ENCODE measurements at regions not wholly inside any gene's neighbourhood (a gene's known extent, or its start where the extent isn't known, plus 50 kb on each side); places are given as distances from the start of the nearest gene placed in this dataset.
A peak's percentile ranks its signal among the peaks of the same experiment; 100 is the strongest.

GRCh38 chr2:11983401-11983800 is 237.0 kb downstream of the LPIN1 start:
- Histone ChIP-seq H3K4me1 (ENCODE audit: control insufficient read depth in 2 of 2, insufficient read depth in 2 of 2, low read length in 2 of 2) (no peaks in the 10 kb centered on the region), H3K27ac (ENCODE audit: low read depth, low read length) (no peak overlapping the region), H3K27me3 (ENCODE audit: control insufficient read depth in 2 of 2, insufficient read depth in 2 of 2, low read length in 2 of 2) (peaks cover 0 to 4% of the 10 kb centered on the region in 2 donors), H3K4me3 (ENCODE audit: low read length) (no peak overlapping the region), H3K36me3 (ENCODE audit: control insufficient read depth in 2 of 3, insufficient read depth in 3 of 3, low read length in 3 of 3) (no peaks in the 10 kb centered on the region), H3K9me3 (ENCODE audit: control insufficient read depth in 2 of 3, low read length in 3 of 3) (no peaks in the 10 kb centered on the region)
- Mint-ChIP-seq H3K9me3 (peaks cover 0 to 12% (median 0%) of the 10 kb centered on the region in 11 donors), H3K4me3 (no peak overlapping the region), H3K27me3 (peaks cover 0 to 16% (median 0%) of the 10 kb centered on the region in 5 donors), H3K27ac (peak overlapping the region in 3 of 9 donors; percentile 20 to 52 (median 50)), H3K4me1 (peaks cover 0 to 16% (median 0%) of the 10 kb centered on the region in 7 donors), H3K36me3 (peaks cover 0 to 3% (median 0%) of the 10 kb centered on the region in 5 donors)
- POLR2A ChIA-PET: no interaction called here
- intact Hi-C loops (cut with micrococcal nuclease): no loop called here
- CTCF ChIA-PET: no interaction called here
- no peak for DNase-seq
- no peak for ATAC-seq

GRCh38 chr2:11983870-11984269 is 237.4 kb downstream of the LPIN1 start:
- H3K27me3 ChIP-seq (ENCODE audit: control insufficient read depth in 2 of 2, insufficient read depth in 2 of 2, low read length in 2 of 2): peaks cover 0 to 4% of the 10 kb centered on the region in 2 donors
- Mint-ChIP-seq H3K4me3 (no peak overlapping the region), H3K9me3 (peaks cover 0 to 12% (median 0%) of the 10 kb centered on the region in 11 donors), H3K27me3 (peaks cover 0 to 16% (median 0%) of the 10 kb centered on the region in 5 donors), H3K27ac (peak overlapping the region in 1 of 9 donors; percentile 2), H3K36me3 (peaks cover 0 to 3% (median 0%) of the 10 kb centered on the region in 5 donors), H3K4me1 (peaks cover 0 to 16% (median 0%) of the 10 kb centered on the region in 7 donors)
- no peak overlapping the region for H3K27ac ChIP-seq (ENCODE audit: low read depth, low read length)
- H3K4me1 ChIP-seq (ENCODE audit: control insufficient read depth in 2 of 2, insufficient read depth in 2 of 2, low read length in 2 of 2): no peaks in the 10 kb centered on the region
- DNase-seq (no peak), ATAC-seq (no peak)
- intact Hi-C loops (cut with micrococcal nuclease): no loop called here
- H3K4me3 ChIP-seq (ENCODE audit: low read length): no peak overlapping the region
- no peaks in the 10 kb centered on the region for H3K9me3 ChIP-seq (ENCODE audit: control insufficient read depth in 2 of 3, low read length in 3 of 3)
- no peaks in the 10 kb centered on the region for H3K36me3 ChIP-seq (ENCODE audit: control insufficient read depth in 2 of 3, insufficient read depth in 3 of 3, low read length in 3 of 3)
- CTCF ChIA-PET: no interaction called here
- POLR2A ChIA-PET: no interaction called here

GRCh38 chr2:11984316-11985158 is 238.1 kb downstream of the LPIN1 start:
- intact Hi-C loops (cut with micrococcal nuclease): no loop called here
- DNase-seq: no peak
- H3K27me3 Mint-ChIP-seq: peaks cover 0 to 16% (median 0%) of the 10 kb centered on the region in 5 donors
- H3K4me1 Mint-ChIP-seq: peaks cover 0 to 16% (median 0%) of the 10 kb centered on the region in 7 donors
- CTCF ChIA-PET: no interaction called here
- peaks cover 0 to 2% (median 0%) of the 10 kb centered on the region in 5 donors for H3K36me3 Mint-ChIP-seq
- H3K9me3 Mint-ChIP-seq: peaks cover 0 to 12% (median 0%) of the 10 kb centered on the region in 11 donors
- peak overlapping the region in 3 of 9 donors; percentile 4 to 18 (median 7) for H3K27ac Mint-ChIP-seq
- no peak overlapping the region for H3K4me3 Mint-ChIP-seq
- POLR2A ChIA-PET: no interaction called here
- H3K27ac ChIP-seq (ENCODE audit: low read depth, low read length): no peak overlapping the region
- H3K36me3 ChIP-seq (ENCODE audit: control insufficient read depth in 2 of 3, insufficient read depth in 3 of 3, low read length in 3 of 3): no peaks in the 10 kb centered on the region
- H3K9me3 ChIP-seq (ENCODE audit: control insufficient read depth in 2 of 3, low read length in 3 of 3): no peaks in the 10 kb centered on the region
- peaks cover 0 to 4% of the 10 kb centered on the region in 2 donors for H3K27me3 ChIP-seq (ENCODE audit: control insufficient read depth in 2 of 2, insufficient read depth in 2 of 2, low read length in 2 of 2)
- H3K4me3 ChIP-seq (ENCODE audit: low read length): no peak overlapping the region
- ATAC-seq: no peak
- H3K4me1 ChIP-seq (ENCODE audit: control insufficient read depth in 2 of 2, insufficient read depth in 2 of 2, low read length in 2 of 2): no peaks in the 10 kb centered on the region

GRCh38 chr2:11985817-11986566 is 239.6 kb downstream of the LPIN1 start:
- peaks cover 0 to 16% (median 0%) of the 10 kb centered on the region in 7 donors for H3K4me1 Mint-ChIP-seq
- H3K27ac ChIP-seq (ENCODE audit: low read depth, low read length): no peak overlapping the region
- no peaks in the 10 kb centered on the region for H3K36me3 Mint-ChIP-seq
- H3K27ac Mint-ChIP-seq: no peak overlapping the region
- H3K4me3 Mint-ChIP-seq: no peak overlapping the region
- peaks cover 0 to 12% (median 0%) of the 10 kb centered on the region in 11 donors for H3K9me3 Mint-ChIP-seq
- no peak overlapping the region for H3K4me3 ChIP-seq (ENCODE audit: low read length)
- H3K27me3 Mint-ChIP-seq: peaks cover 0 to 16% (median 0%) of the 10 kb centered on the region in 5 donors
- POLR2A ChIA-PET: no interaction called here
- peaks cover 0 to 4% of the 10 kb centered on the region in 2 donors for H3K27me3 ChIP-seq (ENCODE audit: control insufficient read depth in 2 of 2, insufficient read depth in 2 of 2, low read length in 2 of 2)
- H3K4me1 ChIP-seq (ENCODE audit: control insufficient read depth in 2 of 2, insufficient read depth in 2 of 2, low read length in 2 of 2): no peaks in the 10 kb centered on the region
- ATAC-seq (no peak), DNase-seq (no peak)
- no peaks in the 10 kb centered on the region for H3K36me3 ChIP-seq (ENCODE audit: control insufficient read depth in 2 of 3, insufficient read depth in 3 of 3, low read length in 3 of 3)
- CTCF ChIA-PET: no interaction called here
- no peaks in the 10 kb centered on the region for H3K9me3 ChIP-seq (ENCODE audit: control insufficient read depth in 2 of 3, low read length in 3 of 3)
- intact Hi-C loops (cut with micrococcal nuclease): no loop called here

GRCh38 chr2:11987151-11987550 is 240.7 kb downstream of the LPIN1 start:
- H3K9me3 Mint-ChIP-seq: peaks cover 0 to 5% (median 0%) of the 10 kb centered on the region in 11 donors
- POLR2A ChIA-PET: interaction anchor here (0.7 kb wide), 1 partner anchor 9 kb away, joined by 3 read pairs; no protein-coding TSS in a partner anchor
- peaks cover 0 to 3% (median 0%) of the 10 kb centered on the region in 5 donors for H3K36me3 Mint-ChIP-seq

GRCh38 chr2:11988691-11989353 is 242.4 kb downstream of the LPIN1 start:
- H3K36me3 Mint-ChIP-seq: peaks cover 0 to 8% (median 0%) of the 10 kb centered on the region in 5 donors
- no peak for ATAC-seq
- no peaks in the 10 kb centered on the region for H3K4me1 ChIP-seq (ENCODE audit: control insufficient read depth in 2 of 2, insufficient read depth in 2 of 2, low read length in 2 of 2)
- ChIA-PET CTCF (no interaction called here), POLR2A (interaction anchor here (0.6 to 0.7 kb wide), 2 partner anchors 32 to 547 kb away, joined by 3 to 4 read pairs; no protein-coding TSS in a partner anchor)
- H3K27ac ChIP-seq (ENCODE audit: low read depth, low read length): no peak overlapping the region
- intact Hi-C loops (cut with micrococcal nuclease): no loop called here
- H3K9me3 ChIP-seq (ENCODE audit: control insufficient read depth in 2 of 3, low read length in 3 of 3): no peaks in the 10 kb centered on the region
- H3K36me3 ChIP-seq (ENCODE audit: control insufficient read depth in 2 of 3, insufficient read depth in 3 of 3, low read length in 3 of 3): no peaks in the 10 kb centered on the region
- H3K4me3 ChIP-seq (ENCODE audit: low read length): no peak overlapping the region
- H3K4me1 Mint-ChIP-seq: peaks cover 0 to 11% (median 0%) of the 10 kb centered on the region in 7 donors
- H3K9me3 Mint-ChIP-seq: peaks cover 0 to 5% (median 0%) of the 10 kb centered on the region in 11 donors
- DNase-seq: no peak
- peaks cover 0 to 25% (median 0%) of the 10 kb centered on the region in 5 donors for H3K27me3 Mint-ChIP-seq
- no peaks in the 10 kb centered on the region for H3K27me3 ChIP-seq (ENCODE audit: control insufficient read depth in 2 of 2, insufficient read depth in 2 of 2, low read length in 2 of 2)
- no peak overlapping the region for H3K27ac Mint-ChIP-seq
- H3K4me3 Mint-ChIP-seq: no peak overlapping the region

More at GRCh38 chr2:11987151-11987550, 240.7 kb downstream of the LPIN1 start:
- H3K9me3 ChIP-seq (ENCODE audit: control insufficient read depth in 2 of 3, low read length in 3 of 3): no peaks in the 10 kb centered on the region
- intact Hi-C loops (cut with micrococcal nuclease): no loop called here
- H3K36me3 ChIP-seq (ENCODE audit: control insufficient read depth in 2 of 3, insufficient read depth in 3 of 3, low read length in 3 of 3): no peaks in the 10 kb centered on the region
- Mint-ChIP-seq H3K27me3 (peaks cover 0 to 13% (median 0%) of the 10 kb centered on the region in 5 donors), H3K4me1 (peaks cover 0 to 11% (median 0%) of the 10 kb centered on the region in 7 donors), H3K27ac (no peak overlapping the region), H3K4me3 (no peak overlapping the region)
- H3K4me1 ChIP-seq (ENCODE audit: control insufficient read depth in 2 of 2, insufficient read depth in 2 of 2, low read length in 2 of 2): no peaks in the 10 kb centered on the region
- no peak for DNase-seq
- H3K27me3 ChIP-seq (ENCODE audit: control insufficient read depth in 2 of 2, insufficient read depth in 2 of 2, low read length in 2 of 2): no peaks in the 10 kb centered on the region
- H3K4me3 ChIP-seq (ENCODE audit: low read length): no peak overlapping the region
- no peak for ATAC-seq
- H3K27ac ChIP-seq (ENCODE audit: low read depth, low read length): no peak overlapping the region
- CTCF ChIA-PET: interaction anchor here (0.7 kb wide), 1 partner anchor 200 kb away, joined by 3 read pairs; no protein-coding TSS in a partner anchor

All from naive thymus-derived CD4-positive, alpha-beta T cell (primary cell).